ENCODE measurements at regions not wholly inside any gene's neighbourhood (a gene's known extent, or its start where the extent isn't known, plus 50 kb on each side); places are given as distances from the start of the nearest gene placed in this dataset.
"Not testable (repeated sequence)": the region's sequence is repeated elsewhere in the genome, so short reads cannot be mapped to it uniquely, and the experiment has no call there.

- DNase-seq: not testable (repeated sequence)
Observed at GRCh38 chr4:8965896-8966295, 94.3 kb upstream of the HMX1 start.

- DNase-seq: not testable (repeated sequence)
Observed at GRCh38 chr4:8964201-8964788, 92.7 kb upstream of the HMX1 start.

GRCh38 chr4:8963533-8963932, 91.9 kb upstream of the HMX1 start:
- DNase-seq: not testable (repeated sequence)

GRCh38 chr4:8961343-8961742, 89.7 kb upstream of the HMX1 start:
- peak; percentile 41 for DNase-seq

GRCh38 chr4:8959471-8959870, 87.8 kb upstream of the HMX1 start:
- DNase-seq: not testable (repeated sequence)

GRCh38 chr4:8954001-8954400, 82.4 kb upstream of the HMX1 start:
- not testable (repeated sequence) for DNase-seq

- DNase-seq: not testable (repeated sequence)
Observed at GRCh38 chr4:8952791-8953190, 81.2 kb upstream of the HMX1 start.

GRCh38 chr4:8952109-8952508, 80.5 kb upstream of the HMX1 start:
- DNase-seq: not testable (repeated sequence)

- DNase-seq: not testable (repeated sequence)
Observed at GRCh38 chr4:8945506-8945905, 73.9 kb upstream of the HMX1 start.

- not testable (repeated sequence) for DNase-seq
Observed at GRCh38 chr4:8943367-8943766, 71.7 kb upstream of the HMX1 start.

- DNase-seq: not testable (repeated sequence)
Observed at GRCh38 chr4:8942088-8942487, 70.4 kb upstream of the HMX1 start.

GRCh38 chr4:8941492-8941805, 69.8 kb upstream of the HMX1 start:
- DNase-seq: not testable (repeated sequence)

- peak; percentile 15 for DNase-seq
Observed at GRCh38 chr4:8940792-8941491, 69.3 kb upstream of the HMX1 start.

- peak; percentile 27 for DNase-seq
Observed at GRCh38 chr4:8939840-8940742, 68.5 kb upstream of the HMX1 start.

- DNase-seq: peak; percentile 2
Observed at GRCh38 chr4:8939160-8939839, 67.7 kb upstream of the HMX1 start.

GRCh38 chr4:8938623-8939022, 67.0 kb upstream of the HMX1 start:
- DNase-seq: no peak

GRCh38 chr4:8938137-8938536, 66.5 kb upstream of the HMX1 start:
- DNase-seq: no peak

- no peak for DNase-seq
Observed at GRCh38 chr4:8932884-8933283, 61.2 kb upstream of the HMX1 start.

- DNase-seq: no peak
Observed at GRCh38 chr4:8928074-8928473, 56.4 kb upstream of the HMX1 start.

- DNase-seq: no peak
Observed at GRCh38 chr4:8922481-8922880, 50.8 kb upstream of the HMX1 start.

- DNase-seq: no peak
Observed at GRCh38 chr4:8921465-8921864, 49.8 kb upstream of the HMX1 start.

Measured in NCI-H69 (cell line).